H9 (cell line): ENCODE measurements at regions not wholly inside any gene's neighbourhood (a gene's known extent, or its start where the extent isn't known, plus 50 kb on each side); places are given as distances from the start of the nearest gene placed in this dataset.
A peak's percentile ranks its signal among the peaks of the same experiment; 100 is the strongest.

Source experiments
- DNase-seq: peaks from one replicate; pipeline ENCODE4 v3.0.0-alpha.2; 2017
- H2AFZ ChIP-seq: one replicate; pipeline ENCODE4 v1.6.1; 2013; ENCODE audit warnings: mild to moderate bottlenecking, low read length, control low read depth, moderate library complexity
- H2AK5ac ChIP-seq: 2 replicates; pipeline ENCODE4 v1.6.1; 2013; ENCODE audit warnings: low read length, control low read depth, mixed read lengths; ENCODE audit not compliant: insufficient read length
- H2BK120ac ChIP-seq: one replicate; pipeline ENCODE4 v1.6.1; 2013; ENCODE audit warnings: low read depth, mild to moderate bottlenecking, low read length, control low read depth, inconsistent platforms; ENCODE audit not compliant: poor library complexity, severe bottlenecking
- H2BK12ac ChIP-seq: 2 replicates; pipeline ENCODE4 v1.6.1; 2013; ENCODE audit warnings: low read length, control low read depth, mixed read lengths, low read depth; ENCODE audit not compliant: insufficient read length
- H2BK15ac ChIP-seq: 2 replicates; pipeline ENCODE4 v1.6.1; 2013; ENCODE audit warnings: low read depth, low read length, control low read depth
- H2BK20ac ChIP-seq: one replicate; pipeline ENCODE4 v1.6.1; 2013; ENCODE audit warnings: low read depth, mild to moderate bottlenecking, low read length, control low read depth, inconsistent platforms; ENCODE audit not compliant: poor library complexity, severe bottlenecking
- H2BK5ac ChIP-seq: 2 replicates; pipeline ENCODE4 v1.6.1; 2013; ENCODE audit warnings: low read length, control low read depth, mixed read lengths; ENCODE audit not compliant: insufficient read length
- H3K14ac ChIP-seq: 2 replicates; pipeline ENCODE4 v1.6.1; 2013; ENCODE audit warnings: low read length, control low read depth; ENCODE audit not compliant: insufficient read depth
- H3K18ac ChIP-seq: 2 replicates; pipeline ENCODE4 v1.6.1; 2013; ENCODE audit warnings: low read depth, mild to moderate bottlenecking, mixed read lengths, low read length, control low read depth; ENCODE audit not compliant: insufficient read length
- H3K23ac ChIP-seq: 2 replicates; pipeline ENCODE4 v1.6.1; 2013; ENCODE audit warnings: low read length, control low read depth, mixed read lengths, low read depth; ENCODE audit not compliant: insufficient read length
- H3K23me2 ChIP-seq: 2 replicates; pipeline ENCODE4 v1.6.1; 2013; ENCODE audit warnings: low read depth, mild to moderate bottlenecking, mixed read lengths, low read length, control low read depth; ENCODE audit not compliant: insufficient read length, poor library complexity, severe bottlenecking
- H3K27ac ChIP-seq: 2 replicates; pipeline ENCODE4 v1.5.1; 2013; ENCODE audit warnings: low read length, control low read depth, mixed read lengths, low read depth; ENCODE audit not compliant: insufficient read length
- H3K27me3 ChIP-seq: 2 replicates; pipeline ENCODE4 v1.6.1; 2013; ENCODE audit warnings: low read length, control low read depth, inconsistent platforms; ENCODE audit not compliant: insufficient read depth
- H3K4ac ChIP-seq: 2 replicates; pipeline ENCODE4 v1.6.1; 2013; ENCODE audit warnings: low read depth, mild to moderate bottlenecking, control low read depth, inconsistent platforms, low read length, moderate library complexity
- H3K4me1 ChIP-seq: 2 replicates; pipeline ENCODE4 v1.6.1; 2013; ENCODE audit warnings: low read length, control low read depth, inconsistent platforms; ENCODE audit not compliant: insufficient read depth
- H3K4me2 ChIP-seq: 2 replicates; pipeline ENCODE4 v1.6.1; 2013; ENCODE audit warnings: low read length, control low read depth, mixed read lengths; ENCODE audit not compliant: insufficient read length, insufficient read depth
- H3K56ac ChIP-seq: 2 replicates; pipeline ENCODE4 v1.6.1; 2013; ENCODE audit warnings: low read depth, mild to moderate bottlenecking, mixed read lengths, low read length, control low read depth; ENCODE audit not compliant: insufficient read length
- H3K79me1 ChIP-seq: 2 replicates; pipeline ENCODE4 v1.6.1; 2013; ENCODE audit warnings: low read depth, mild to moderate bottlenecking, moderate library complexity, low read length, control low read depth, inconsistent platforms; ENCODE audit not compliant: insufficient read depth, poor library complexity, severe bottlenecking
- H3K79me2 ChIP-seq: 2 replicates; pipeline ENCODE4 v1.6.1; 2013; ENCODE audit warnings: low read length, control low read depth, inconsistent platforms; ENCODE audit not compliant: insufficient read depth
- H3K9ac ChIP-seq: 2 replicates; pipeline ENCODE4 v1.6.1; 2013; ENCODE audit warnings: low read length, control low read depth, mixed read lengths; ENCODE audit not compliant: insufficient read length; ENCODE audit errors: extremely low read depth
- H3K9me3 ChIP-seq: one replicate; pipeline ENCODE4 v1.6.1; 2013; ENCODE audit warnings: low read depth, low read length, inconsistent platforms; ENCODE audit not compliant: control insufficient read depth
- H3T11ph ChIP-seq: one replicate; pipeline ENCODE4 v1.6.1; 2013; ENCODE audit warnings: mild to moderate bottlenecking, low read length, control low read depth, inconsistent platforms
- H4K20me1 ChIP-seq: one replicate; pipeline ENCODE4 v1.6.1; 2013; ENCODE audit not compliant: control insufficient read depth, insufficient read length, insufficient read depth
- H4K5ac ChIP-seq: 2 replicates; pipeline ENCODE4 v1.6.1; 2013; ENCODE audit warnings: low read depth, mild to moderate bottlenecking, mixed read lengths, low read length, control low read depth; ENCODE audit not compliant: insufficient read length
- H4K8ac ChIP-seq: replicated peaks from 2 replicates; pipeline ENCODE4 v1.6.1; 2013; ENCODE audit warnings: low read length, control low read depth, mixed read lengths, low read depth; ENCODE audit not compliant: insufficient read length
- H4K91ac ChIP-seq: 2 replicates; pipeline ENCODE4 v1.6.1; 2013; ENCODE audit warnings: low read depth, mild to moderate bottlenecking, moderate library complexity, mixed read lengths, low read length, control low read depth; ENCODE audit not compliant: insufficient read length
- H3K27ac Mint-ChIP-seq, 3 experiments: 2 replicates in 2 of 3; 3 replicates in 1 of 3; pipeline ENCODE4 v1.8.0; 2020 to 2021; ENCODE audit warnings: mixed read lengths in 3 of 3, mild to moderate bottlenecking in 1 of 3, moderate library complexity in 1 of 3
- H3K27me3 Mint-ChIP-seq: 2 replicates; pipeline ENCODE4 v1.8.0; 2021; ENCODE audit warnings: low read depth, mild to moderate bottlenecking, moderate library complexity, mixed read lengths
- H3K36me3 Mint-ChIP-seq, 3 experiments: 2 replicates in 2 of 3; 3 replicates in 1 of 3; pipeline ENCODE4 v1.8.0; 2020 to 2021; ENCODE audit warnings: low read depth in 3 of 3, mixed read lengths in 3 of 3; ENCODE audit not compliant: insufficient read depth in 1 of 3
- H3K4me1 Mint-ChIP-seq, 2 experiments: 2 replicates each; pipeline ENCODE4 v1.8.0; 2020; ENCODE audit warnings: mixed read lengths in 2 of 2
- H3K4me3 Mint-ChIP-seq, 2 experiments: 2 replicates in 1 of 2; 3 replicates in 1 of 2; pipeline ENCODE4 v1.8.0; 2020 to 2021; ENCODE audit warnings: mild to moderate bottlenecking in 2 of 2, mixed read lengths in 2 of 2, moderate library complexity in 1 of 2
- H3K9me3 Mint-ChIP-seq, 2 experiments: 2 replicates in 1 of 2; 3 replicates in 1 of 2; pipeline ENCODE4 v1.8.0; 2020; ENCODE audit warnings: mild to moderate bottlenecking in 2 of 2, mixed read lengths in 2 of 2, moderate library complexity in 1 of 2
- WGBS: extraction: QIAGEN DNeasy Blood & Tissue Kit; methylation state at CpG from one replicate; pipeline ENCODE4 v1.1.7; 2013; ENCODE audit warnings: missing lambda C conversion rate, low lambda C conversion rate, mixed read lengths; ENCODE audit not compliant: insufficient read length; ENCODE audit errors: extremely low coverage; 5-methylcytosine and 5-hydroxymethylcytosine counted together
- TF ChIP-seq, protein P1 (sequence below): fragments of 200-600 bp; sonication (generic); conservative IDR thresholded peaks from 3 replicates; pipeline ENCODE4 v1.8.0; 2021; ENCODE audit warnings: antibody characterized with exemption, mild to moderate bottlenecking

DNA sequence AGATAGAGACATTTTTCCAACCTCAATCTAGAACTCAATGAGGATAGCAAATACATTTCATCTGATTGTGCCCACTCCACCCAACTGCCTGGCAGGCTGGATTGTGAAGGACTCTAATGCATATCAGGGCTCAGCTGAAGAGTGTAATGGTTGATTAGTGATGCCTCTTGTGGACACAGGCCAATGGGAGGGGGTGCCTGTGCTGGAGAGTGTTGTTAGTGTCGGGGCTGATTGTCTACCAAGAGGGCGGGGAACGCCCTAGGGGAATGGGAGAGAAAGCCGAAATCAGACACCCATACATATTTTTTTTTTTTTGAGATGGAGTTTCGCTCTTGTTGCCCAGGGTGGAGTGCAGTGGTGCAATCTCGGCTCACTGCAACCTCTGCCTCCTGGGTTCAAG lies 103.7 kb upstream of the SALL4 start:
- Histone ChIP-seq H3K4me1 (no peaks in the 10 kb centered on the region), H3K27ac (no peak overlapping the region), H3K79me1 (no peaks in the 10 kb centered on the region), H2BK5ac (no peak overlapping the region), H3K56ac (no peak overlapping the region), H2BK15ac (no peak overlapping the region), H4K91ac (no peak overlapping the region), H2BK12ac (no peak overlapping the region), H2AK5ac (no peak overlapping the region), H3K23me2 (no peaks in the 10 kb centered on the region), H3K18ac (no peak overlapping the region), H4K20me1 (no peaks in the 10 kb centered on the region), H3K4ac (no peak overlapping the region), H4K5ac (no peak overlapping the region), H3K4me2 (no peak overlapping the region), H3K27me3 (no peaks in the 10 kb centered on the region), H4K8ac (no peak overlapping the region), H3T11ph (no peak overlapping the region), H3K79me2 (no peaks in the 10 kb centered on the region), H2BK120ac (no peak overlapping the region), H2AFZ (no peak overlapping the region), H3K9ac (no peak overlapping the region), H3K9me3 (no peaks in the 10 kb centered on the region), H3K23ac (no peak overlapping the region), H3K14ac (no peak overlapping the region), H2BK20ac (no peak overlapping the region)
- Mint-ChIP-seq H3K36me3 (no peaks in the 10 kb centered on the region; a peak in 1 of 7 replicates), H3K27ac (peak overlapping the region in 1 of 3 experiments; percentile 62; a peak in 1 of 7 replicates), H3K27me3 (no peaks in the 10 kb centered on the region), H3K9me3 (no peaks in the 10 kb centered on the region), H3K4me1 (peaks cover 16 to 17% of the 10 kb centered on the region in 2 experiments), H3K4me3 (no peak overlapping the region)
- no CpG with 5 or more reads among the region's 6 CpGs for WGBS
- TF ChIP-seq, protein P1, sequence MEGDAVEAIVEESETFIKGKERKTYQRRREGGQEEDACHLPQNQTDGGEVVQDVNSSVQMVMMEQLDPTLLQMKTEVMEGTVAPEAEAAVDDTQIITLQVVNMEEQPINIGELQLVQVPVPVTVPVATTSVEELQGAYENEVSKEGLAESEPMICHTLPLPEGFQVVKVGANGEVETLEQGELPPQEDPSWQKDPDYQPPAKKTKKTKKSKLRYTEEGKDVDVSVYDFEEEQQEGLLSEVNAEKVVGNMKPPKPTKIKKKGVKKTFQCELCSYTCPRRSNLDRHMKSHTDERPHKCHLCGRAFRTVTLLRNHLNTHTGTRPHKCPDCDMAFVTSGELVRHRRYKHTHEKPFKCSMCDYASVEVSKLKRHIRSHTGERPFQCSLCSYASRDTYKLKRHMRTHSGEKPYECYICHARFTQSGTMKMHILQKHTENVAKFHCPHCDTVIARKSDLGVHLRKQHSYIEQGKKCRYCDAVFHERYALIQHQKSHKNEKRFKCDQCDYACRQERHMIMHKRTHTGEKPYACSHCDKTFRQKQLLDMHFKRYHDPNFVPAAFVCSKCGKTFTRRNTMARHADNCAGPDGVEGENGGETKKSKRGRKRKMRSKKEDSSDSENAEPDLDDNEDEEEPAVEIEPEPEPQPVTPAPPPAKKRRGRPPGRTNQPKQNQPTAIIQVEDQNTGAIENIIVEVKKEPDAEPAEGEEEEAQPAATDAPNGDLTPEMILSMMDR: no peak
- DNase-seq: no peak
